ENCODE measurements at regions not wholly inside any gene's neighbourhood (a gene's known extent, or its start where the extent isn't known, plus 50 kb on each side); places are given as distances from the start of the nearest gene placed in this dataset.

DNA sequence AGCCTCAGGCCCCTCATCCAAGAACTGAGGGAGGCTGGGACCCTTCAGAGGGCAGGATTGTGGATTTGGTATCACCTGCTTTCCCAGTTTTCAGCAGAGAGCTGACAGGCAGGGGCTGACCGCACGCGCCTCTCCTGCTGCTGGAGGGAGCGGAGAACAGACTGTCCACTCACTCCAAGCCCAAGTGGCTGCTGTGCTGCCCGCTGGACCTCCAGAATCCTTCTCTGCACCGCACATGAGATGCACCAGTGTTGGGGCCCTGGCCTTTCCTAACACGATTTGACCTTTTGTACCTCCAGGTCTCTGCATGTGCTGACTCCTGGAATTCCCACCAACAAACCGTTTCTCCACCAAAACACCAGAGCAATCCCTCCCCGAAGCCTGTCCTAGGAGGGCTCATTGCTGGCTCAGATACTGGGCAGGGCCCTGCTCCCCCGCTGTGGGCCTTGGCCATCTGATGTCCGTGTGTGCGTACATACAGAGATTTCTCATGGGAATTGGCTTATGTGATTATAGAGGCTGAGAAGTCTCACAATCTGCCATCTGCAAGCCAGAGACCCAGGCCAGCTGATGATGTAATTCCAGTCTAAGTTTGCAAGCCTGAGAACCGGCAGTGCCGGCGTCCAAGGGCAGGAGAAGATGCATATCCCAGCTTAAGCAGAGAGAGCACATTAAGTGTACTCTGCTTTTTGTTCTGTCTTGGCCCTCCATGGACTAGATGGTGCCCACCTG, 141.7 kb downstream of the GADD45G start:
- Histone ChIP-seq H3K9ac (ENCODE audit: low read length) (no peak overlapping the region), H4K20me1 (ENCODE audit: insufficient read depth) (no peaks in the 10 kb centered on the region), H3K4me2 (ENCODE audit: low read length) (no peak overlapping the region), H3K79me2 (replicated peaks; ENCODE audit: insufficient read depth, low read length) (no peaks in the 10 kb centered on the region), H2AFZ (ENCODE audit: low read depth, low read length) (no peak overlapping the region), H3F3A (ENCODE audit: insufficient read depth, low read length, poor library complexity, severe bottlenecking) (no peaks in the 10 kb centered on the region), H3K9me3 (ENCODE audit: low read length) (no peaks in the 10 kb centered on the region), H3K27me3 (ENCODE audit: insufficient read depth, low read depth, low read length) (no peaks in the 10 kb centered on the region), H3K4me3 (ENCODE audit: low read length) (no peak overlapping the region), H3K36me3 (ENCODE audit: insufficient read depth, low read length) (no peaks in the 10 kb centered on the region), H3K27ac (ENCODE audit: low read length) (no peak overlapping the region), H3K9me2 (ENCODE audit: insufficient read depth, low read length) (no peaks in the 10 kb centered on the region)
- TF ChIP-seq TAF1 (IDR thresholded peaks at IDR 0.05; ENCODE audit: low read depth) (no peak), REST (IDR thresholded peaks at IDR 0.05; ENCODE audit: borderline replicate concordance) (no peak), EZH2 (IDR thresholded peaks at IDR 0.05; ENCODE audit: borderline replicate concordance, insufficient read depth, low read length, poor library complexity, severe bottlenecking) (no peak), MXI1 (conservative IDR thresholded peaks at IDR 0.05; ENCODE audit: poor library complexity, severe bottlenecking) (no peak), POLR2AphosphoS5 (IDR thresholded peaks at IDR 0.05) (no peak), SMC3 (conservative IDR thresholded peaks at IDR 0.05; ENCODE audit: poor library complexity) (no peak), RAD21 (conservative IDR thresholded peaks at IDR 0.05) (no peak), EP300 (conservative IDR thresholded peaks at IDR 0.05; ENCODE audit: poor library complexity, severe bottlenecking) (no peak)
- TF ChIP-seq, protein P1, sequence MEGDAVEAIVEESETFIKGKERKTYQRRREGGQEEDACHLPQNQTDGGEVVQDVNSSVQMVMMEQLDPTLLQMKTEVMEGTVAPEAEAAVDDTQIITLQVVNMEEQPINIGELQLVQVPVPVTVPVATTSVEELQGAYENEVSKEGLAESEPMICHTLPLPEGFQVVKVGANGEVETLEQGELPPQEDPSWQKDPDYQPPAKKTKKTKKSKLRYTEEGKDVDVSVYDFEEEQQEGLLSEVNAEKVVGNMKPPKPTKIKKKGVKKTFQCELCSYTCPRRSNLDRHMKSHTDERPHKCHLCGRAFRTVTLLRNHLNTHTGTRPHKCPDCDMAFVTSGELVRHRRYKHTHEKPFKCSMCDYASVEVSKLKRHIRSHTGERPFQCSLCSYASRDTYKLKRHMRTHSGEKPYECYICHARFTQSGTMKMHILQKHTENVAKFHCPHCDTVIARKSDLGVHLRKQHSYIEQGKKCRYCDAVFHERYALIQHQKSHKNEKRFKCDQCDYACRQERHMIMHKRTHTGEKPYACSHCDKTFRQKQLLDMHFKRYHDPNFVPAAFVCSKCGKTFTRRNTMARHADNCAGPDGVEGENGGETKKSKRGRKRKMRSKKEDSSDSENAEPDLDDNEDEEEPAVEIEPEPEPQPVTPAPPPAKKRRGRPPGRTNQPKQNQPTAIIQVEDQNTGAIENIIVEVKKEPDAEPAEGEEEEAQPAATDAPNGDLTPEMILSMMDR (IDR thresholded peaks at IDR 0.05; ENCODE audit: poor library complexity, severe bottlenecking), result no peak

DNA sequence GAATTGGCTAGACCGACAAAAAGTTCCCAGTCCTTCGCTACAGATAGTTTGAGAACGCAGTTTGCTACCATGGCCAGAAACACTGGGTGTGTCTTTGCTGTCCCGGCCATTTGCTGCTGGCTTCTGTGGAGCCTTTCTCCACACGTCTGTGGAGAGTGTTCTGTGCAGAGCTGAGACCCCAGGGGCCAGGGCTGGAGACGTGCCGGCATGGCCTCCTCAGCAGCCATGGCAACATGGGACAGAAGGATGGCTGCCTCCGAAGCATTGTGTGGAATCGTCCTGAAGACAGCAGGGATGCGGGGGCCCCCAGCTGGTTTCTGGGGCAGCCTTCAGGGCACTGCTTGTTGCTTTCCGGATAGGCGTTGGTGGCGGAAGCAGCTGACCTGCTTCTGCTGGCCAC, 142.8 kb downstream of the GADD45G start:
- TF ChIP-seq RAD21 (conservative IDR thresholded peaks at IDR 0.05), result no peak
- TF ChIP-seq POLR2AphosphoS5 (IDR thresholded peaks at IDR 0.05), result no peak
- TF ChIP-seq TAF1 (IDR thresholded peaks at IDR 0.05; ENCODE audit: low read depth), result no peak
- no peak for TF ChIP-seq SMC3 (conservative IDR thresholded peaks at IDR 0.05; ENCODE audit: poor library complexity)
- no peak for TF ChIP-seq MXI1 (conservative IDR thresholded peaks at IDR 0.05; ENCODE audit: poor library complexity, severe bottlenecking)
- Histone ChIP-seq H3K27ac (ENCODE audit: low read length) (no peak overlapping the region), H3K36me3 (ENCODE audit: insufficient read depth, low read length) (no peaks in the 10 kb centered on the region), H3K9ac (ENCODE audit: low read length) (no peak overlapping the region), H3K9me2 (ENCODE audit: insufficient read depth, low read length) (no peaks in the 10 kb centered on the region), H3K4me3 (ENCODE audit: low read length) (no peak overlapping the region), H2AFZ (ENCODE audit: low read depth, low read length) (no peak overlapping the region), H4K20me1 (ENCODE audit: insufficient read depth) (no peaks in the 10 kb centered on the region), H3K4me2 (ENCODE audit: low read length) (no peak overlapping the region), H3K79me2 (replicated peaks; ENCODE audit: insufficient read depth, low read length) (no peaks in the 10 kb centered on the region), H3K27me3 (ENCODE audit: insufficient read depth, low read depth, low read length) (no peaks in the 10 kb centered on the region), H3K9me3 (ENCODE audit: low read length) (no peaks in the 10 kb centered on the region), H3F3A (ENCODE audit: insufficient read depth, low read length, poor library complexity, severe bottlenecking) (no peaks in the 10 kb centered on the region)
